GM12878 (cell line): ENCODE measurements at regions not wholly inside any gene's neighbourhood (a gene's known extent, or its start where the extent isn't known, plus 50 kb on each side); places are given as distances from the start of the nearest gene placed in this dataset.

Source experiments
- ATAC-seq: fragments of 200-7000 bp; cut with Tn5 transposase; 3 replicates; pipeline ENCODE4 v1.9.1; 2020; ENCODE audit warnings: mild to moderate bottlenecking, moderate library complexity
- BruUV-seq: library from RNA; stranded (reverse); fragments of 400-500 nt; replicated peaks from 2 replicates; lab custom pipeline; 2021; lab: Mats Ljungman, UMichigan
- CTCF ChIA-PET: fragments of 300-600 bp; sonication (Branson Sonifier 250); formaldehyde crosslinking; extraction: SDS; loops from one replicate; lab custom pipeline; 2021; ENCODE audit warnings: inconsistent platforms; lab: Yijun Ruan, JAX
- POLR2A ChIA-PET: fragments of 350-600 bp; formaldehyde crosslinking; extraction: SDS; loops from one replicate; lab custom pipeline; 2021; ENCODE audit warnings: inconsistent platforms; lab: Charles Lee
- RAD21 ChIA-PET: fragments of 300-600 bp; sonication (Branson Sonifier 250); formaldehyde crosslinking; loops from one replicate; lab custom pipeline; 2023; ENCODE audit warnings: antibody characterized with exemption; ENCODE audit not compliant: unreplicated experiment; lab: Charles Lee
- SMC1A ChIA-PET: fragments of 300-600 bp; sonication (Branson Sonifier 250); formaldehyde crosslinking; loops from one replicate; lab custom pipeline; 2023; ENCODE audit not compliant: unreplicated experiment, uncharacterized antibody; lab: Charles Lee
- DNase-seq: peaks from one replicate; pipeline ENCODE4 v3.0.0-alpha.2; 2011; ENCODE audit warnings: low read depth, low spot score
- FAIRE-seq: peaks from 3 replicates; lab custom pipeline; 2011; peaks lifted over from hg19 to GRCh38; lab: Jason Lieb, UNC
- H2AFZ ChIP-seq: 2 replicates; pipeline ENCODE4 v1.6.0; 2011; ENCODE audit warnings: low read depth, low read length, control low read depth; ENCODE audit not compliant: control insufficient read depth
- H3K27ac ChIP-seq: 2 replicates; pipeline ENCODE4 v1.5.1; 2011; ENCODE audit warnings: control low read depth; ENCODE audit not compliant: control insufficient read depth, insufficient read depth
- H3K27me3 ChIP-seq, 2 experiments: replicated peaks in 1 of 2; 2 replicates each; pipeline versions ENCODE4 v1.6.0 to v1.6.1; 2011; ENCODE audit warnings: low read length in 1 of 2; ENCODE audit not compliant: control insufficient read depth in 2 of 2, insufficient read depth in 2 of 2
- H3K36me3 ChIP-seq, 2 experiments: 2 replicates each; pipeline ENCODE4 v1.5.1; 2011; ENCODE audit warnings: low read length in 1 of 2; ENCODE audit not compliant: control insufficient read depth in 2 of 2, insufficient read depth in 2 of 2
- H3K4me1 ChIP-seq: 2 replicates; pipeline ENCODE4 v1.6.1; 2011; ENCODE audit warnings: mild to moderate bottlenecking, low read length, moderate library complexity, mixed read lengths; ENCODE audit not compliant: control insufficient read depth, insufficient read depth
- H3K4me2 ChIP-seq: 2 replicates; pipeline ENCODE4 v1.6.0; 2011; ENCODE audit warnings: control low read depth; ENCODE audit not compliant: control insufficient read depth, insufficient read depth
- H3K4me3 ChIP-seq: fragments of 200-600 bp; sonication (generic); 2 replicates; pipeline ENCODE4 v1.5.1; 2016
- H3K79me2 ChIP-seq: 2 replicates; pipeline ENCODE4 v1.6.0; 2011; ENCODE audit warnings: low read length; ENCODE audit not compliant: control insufficient read depth, insufficient read depth
- H3K9ac ChIP-seq: 2 replicates; pipeline ENCODE4 v1.8.0; 2011; ENCODE audit warnings: low read length, control low read depth, mixed read lengths; ENCODE audit not compliant: control insufficient read depth, insufficient read depth
- H3K9me3 ChIP-seq: replicated peaks from 3 replicates; pipeline ENCODE4 v1.5.1; 2011; ENCODE audit warnings: mild to moderate bottlenecking, low read length; ENCODE audit not compliant: control insufficient read depth, insufficient read depth
- H4K20me1 ChIP-seq: 2 replicates; pipeline ENCODE4 v1.6.0; 2011; ENCODE audit not compliant: control insufficient read depth, insufficient read depth
- CBX5 ChIP-seq: sonication (generic); IDR thresholded peaks from 2 replicates; pipeline ENCODE4 v1.6.1; 2016; ENCODE audit warnings: low read depth, moderate library complexity, mild to moderate bottlenecking, inconsistent platforms
- ESRRA ChIP-seq: IDR thresholded peaks from 2 replicates; pipeline ENCODE4 v1.6.1; 2012; ENCODE audit warnings: mild to moderate bottlenecking, low read length, improper control_type of control experiment
- FOXK2 ChIP-seq: fragments of 450-650 bp; IDR thresholded peaks from 2 replicates; pipeline ENCODE4 v1.6.1; 2017; ENCODE audit warnings: mild to moderate bottlenecking, moderate library complexity
- MTA2 ChIP-seq: fragments of 450-650 bp; IDR thresholded peaks from 2 replicates; pipeline ENCODE4 v1.6.1; 2016; ENCODE audit warnings: low read depth, mild to moderate bottlenecking, moderate library complexity
- MYC ChIP-seq: IDR thresholded peaks from 2 replicates; pipeline ENCODE4 v1.6.1; 2011; ENCODE audit warnings: mild to moderate bottlenecking, low read length, moderate library complexity, inconsistent platforms; ENCODE audit not compliant: insufficient read depth, insufficient replicate concordance, insufficient read length, severe bottlenecking
- PML ChIP-seq: IDR thresholded peaks from 2 replicates; pipeline ENCODE4 v1.6.1; 2012; ENCODE audit warnings: low read length, inconsistent platforms
- SMAD5 ChIP-seq: IDR thresholded peaks from 2 replicates; pipeline ENCODE4 v1.6.1; 2016; ENCODE audit warnings: antibody characterized with exemption, low read depth
- YBX1 ChIP-seq: fragments of 450-650 bp; IDR thresholded peaks from 2 replicates; pipeline ENCODE4 v1.6.1; 2016; ENCODE audit warnings: antibody characterized with exemption
- ZNF217 ChIP-seq: fragments of 450-650 bp; IDR thresholded peaks from 2 replicates; pipeline ENCODE4 v1.6.1; 2017; ENCODE audit warnings: antibody characterized with exemption, mild to moderate bottlenecking
- ZSCAN29 ChIP-seq: fragments of 450-650 bp; IDR thresholded peaks from 2 replicates; pipeline ENCODE4 v1.6.1; 2017; ENCODE audit warnings: mild to moderate bottlenecking, moderate library complexity
- WGBS: methylation state at CpG from one replicate; pipeline ENCODE4 v1.1.6; 2016; ENCODE audit warnings: low lambda C conversion rate; ENCODE audit not compliant: insufficient replicate concordance, insufficient coverage; ENCODE audit errors: missing lambda C conversion rate; 5-methylcytosine and 5-hydroxymethylcytosine counted together
- in situ Hi-C: fragments of 300-500 bp; cut with MboI; formaldehyde crosslinking; loops from 9 replicates; pipeline ENCODE4 v1.14.3; 2018; ENCODE audit warnings: mixed read lengths
- intact Hi-C: fragments of 100-400 bp; cut with micrococcal nuclease; formaldehyde crosslinking; loops from one replicate; pipeline ENCODE4 v1.14.2; 2022; ENCODE audit not compliant: unreplicated experiment
- TF ChIP-seq, protein P1 (sequence below): fragments of 150-350 bp; IDR thresholded peaks from 2 replicates; pipeline ENCODE4 v1.6.1; 2014; ENCODE audit warnings: mild to moderate bottlenecking, low read depth, low read length
- TF ChIP-seq, protein P2 (sequence below): fragments of 450-650 bp; IDR thresholded peaks from 2 replicates; pipeline ENCODE4 v1.6.1; 2016; ENCODE audit warnings: mild to moderate bottlenecking
- TF ChIP-seq, protein P3 (sequence below): fragments of 450-650 bp; IDR thresholded peaks from 2 replicates; pipeline ENCODE4 v1.6.1; 2017; ENCODE audit warnings: low read depth, mild to moderate bottlenecking, moderate library complexity
- TF ChIP-seq, protein P4 (sequence below): fragments of 450-650 bp; IDR thresholded peaks from 2 replicates; pipeline ENCODE4 v1.6.1; 2017; ENCODE audit warnings: mild to moderate bottlenecking, moderate library complexity
- TF ChIP-seq, protein P5 (sequence below): fragments of 450-650 bp; IDR thresholded peaks from 2 replicates; pipeline ENCODE4 v1.6.1; 2016; ENCODE audit warnings: mild to moderate bottlenecking

DNA sequence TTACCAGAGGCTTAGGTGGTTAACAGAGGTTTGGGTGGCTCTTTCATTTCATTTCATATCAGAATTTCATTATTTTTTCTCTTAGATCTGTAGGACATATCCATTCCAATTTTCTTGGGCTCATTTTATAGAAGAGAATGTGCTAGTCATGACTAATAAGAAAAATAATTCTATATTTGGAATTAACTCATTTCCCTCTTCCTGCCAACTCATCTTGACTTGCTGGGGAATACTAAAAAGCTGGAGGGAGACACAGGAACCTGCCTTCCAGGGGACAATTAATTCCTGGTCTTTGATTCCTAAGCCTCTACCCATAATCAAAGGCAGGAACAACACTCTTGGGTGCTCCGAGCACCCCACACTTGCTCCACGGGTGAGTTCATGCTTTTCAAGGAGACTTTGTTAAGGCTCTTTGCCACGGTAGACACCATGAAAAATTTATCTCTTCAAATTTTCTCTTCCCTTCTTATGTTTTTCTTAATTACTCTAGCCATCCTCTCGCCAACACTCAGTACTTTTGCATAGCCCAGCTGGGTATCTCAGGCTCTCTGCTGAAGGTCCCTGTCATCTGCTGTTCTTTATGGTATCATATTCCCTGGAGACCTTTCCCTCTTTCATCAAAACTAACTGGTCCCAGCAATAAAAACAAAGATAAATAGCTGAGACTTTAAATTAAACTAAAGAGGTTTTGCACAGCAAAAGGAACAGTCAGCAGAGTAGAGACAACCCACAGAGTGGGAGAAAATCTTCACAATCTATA is 273.9 kb downstream of the NPR3 start:
- Histone ChIP-seq H3K27ac (no peak overlapping the region), H3K4me2 (no peak overlapping the region), H3K36me3 (no peaks in the 10 kb centered on the region), H3K9me3 (no peaks in the 10 kb centered on the region), H3K27me3 (no peaks in the 10 kb centered on the region), H3K79me2 (no peaks in the 10 kb centered on the region), H4K20me1 (no peaks in the 10 kb centered on the region), H3K4me3 (no peak overlapping the region), H3K9ac (no peak overlapping the region), H2AFZ (no peak overlapping the region), H3K4me1 (no peaks in the 10 kb centered on the region)
- 39% methylated on average over 4 of the region's 4 CpGs for WGBS
- CTCF ChIA-PET: no interaction called here
- RAD21 ChIA-PET: no interaction called here
- FAIRE-seq (no peak), ATAC-seq (no peak), DNase-seq (no peak)
- SMC1A ChIA-PET: no interaction called here
- BruUV-seq: no TSS peak
- intact Hi-C loops (no loop called here), in situ Hi-C loops (no loop called here)
- POLR2A ChIA-PET: no interaction called here
- no peak for TF ChIP-seq YBX1
- TF ChIP-seq MTA2: no peak
- no peak for TF ChIP-seq CBX5
- TF ChIP-seq FOXK2: no peak
- no peak for TF ChIP-seq ZNF217
- TF ChIP-seq ZSCAN29: no peak
- TF ChIP-seq ESRRA: no peak
- no peak for TF ChIP-seq PML
- TF ChIP-seq, protein P1, sequence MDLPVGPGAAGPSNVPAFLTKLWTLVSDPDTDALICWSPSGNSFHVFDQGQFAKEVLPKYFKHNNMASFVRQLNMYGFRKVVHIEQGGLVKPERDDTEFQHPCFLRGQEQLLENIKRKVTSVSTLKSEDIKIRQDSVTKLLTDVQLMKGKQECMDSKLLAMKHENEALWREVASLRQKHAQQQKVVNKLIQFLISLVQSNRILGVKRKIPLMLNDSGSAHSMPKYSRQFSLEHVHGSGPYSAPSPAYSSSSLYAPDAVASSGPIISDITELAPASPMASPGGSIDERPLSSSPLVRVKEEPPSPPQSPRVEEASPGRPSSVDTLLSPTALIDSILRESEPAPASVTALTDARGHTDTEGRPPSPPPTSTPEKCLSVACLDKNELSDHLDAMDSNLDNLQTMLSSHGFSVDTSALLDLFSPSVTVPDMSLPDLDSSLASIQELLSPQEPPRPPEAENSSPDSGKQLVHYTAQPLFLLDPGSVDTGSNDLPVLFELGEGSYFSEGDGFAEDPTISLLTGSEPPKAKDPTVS: no peak
- no peak for TF ChIP-seq SMAD5
- TF ChIP-seq, protein P2, sequence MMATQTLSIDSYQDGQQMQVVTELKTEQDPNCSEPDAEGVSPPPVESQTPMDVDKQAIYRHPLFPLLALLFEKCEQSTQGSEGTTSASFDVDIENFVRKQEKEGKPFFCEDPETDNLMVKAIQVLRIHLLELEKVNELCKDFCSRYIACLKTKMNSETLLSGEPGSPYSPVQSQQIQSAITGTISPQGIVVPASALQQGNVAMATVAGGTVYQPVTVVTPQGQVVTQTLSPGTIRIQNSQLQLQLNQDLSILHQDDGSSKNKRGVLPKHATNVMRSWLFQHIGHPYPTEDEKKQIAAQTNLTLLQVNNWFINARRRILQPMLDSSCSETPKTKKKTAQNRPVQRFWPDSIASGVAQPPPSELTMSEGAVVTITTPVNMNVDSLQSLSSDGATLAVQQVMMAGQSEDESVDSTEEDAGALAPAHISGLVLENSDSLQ: no peak
- no peak for TF ChIP-seq MYC
- TF ChIP-seq, protein P3, sequence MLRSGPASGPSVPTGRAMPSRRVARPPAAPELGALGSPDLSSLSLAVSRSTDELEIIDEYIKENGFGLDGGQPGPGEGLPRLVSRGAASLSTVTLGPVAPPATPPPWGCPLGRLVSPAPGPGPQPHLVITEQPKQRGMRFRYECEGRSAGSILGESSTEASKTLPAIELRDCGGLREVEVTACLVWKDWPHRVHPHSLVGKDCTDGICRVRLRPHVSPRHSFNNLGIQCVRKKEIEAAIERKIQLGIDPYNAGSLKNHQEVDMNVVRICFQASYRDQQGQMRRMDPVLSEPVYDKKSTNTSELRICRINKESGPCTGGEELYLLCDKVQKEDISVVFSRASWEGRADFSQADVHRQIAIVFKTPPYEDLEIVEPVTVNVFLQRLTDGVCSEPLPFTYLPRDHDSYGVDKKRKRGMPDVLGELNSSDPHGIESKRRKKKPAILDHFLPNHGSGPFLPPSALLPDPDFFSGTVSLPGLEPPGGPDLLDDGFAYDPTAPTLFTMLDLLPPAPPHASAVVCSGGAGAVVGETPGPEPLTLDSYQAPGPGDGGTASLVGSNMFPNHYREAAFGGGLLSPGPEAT: no peak
- TF ChIP-seq, protein P4, sequence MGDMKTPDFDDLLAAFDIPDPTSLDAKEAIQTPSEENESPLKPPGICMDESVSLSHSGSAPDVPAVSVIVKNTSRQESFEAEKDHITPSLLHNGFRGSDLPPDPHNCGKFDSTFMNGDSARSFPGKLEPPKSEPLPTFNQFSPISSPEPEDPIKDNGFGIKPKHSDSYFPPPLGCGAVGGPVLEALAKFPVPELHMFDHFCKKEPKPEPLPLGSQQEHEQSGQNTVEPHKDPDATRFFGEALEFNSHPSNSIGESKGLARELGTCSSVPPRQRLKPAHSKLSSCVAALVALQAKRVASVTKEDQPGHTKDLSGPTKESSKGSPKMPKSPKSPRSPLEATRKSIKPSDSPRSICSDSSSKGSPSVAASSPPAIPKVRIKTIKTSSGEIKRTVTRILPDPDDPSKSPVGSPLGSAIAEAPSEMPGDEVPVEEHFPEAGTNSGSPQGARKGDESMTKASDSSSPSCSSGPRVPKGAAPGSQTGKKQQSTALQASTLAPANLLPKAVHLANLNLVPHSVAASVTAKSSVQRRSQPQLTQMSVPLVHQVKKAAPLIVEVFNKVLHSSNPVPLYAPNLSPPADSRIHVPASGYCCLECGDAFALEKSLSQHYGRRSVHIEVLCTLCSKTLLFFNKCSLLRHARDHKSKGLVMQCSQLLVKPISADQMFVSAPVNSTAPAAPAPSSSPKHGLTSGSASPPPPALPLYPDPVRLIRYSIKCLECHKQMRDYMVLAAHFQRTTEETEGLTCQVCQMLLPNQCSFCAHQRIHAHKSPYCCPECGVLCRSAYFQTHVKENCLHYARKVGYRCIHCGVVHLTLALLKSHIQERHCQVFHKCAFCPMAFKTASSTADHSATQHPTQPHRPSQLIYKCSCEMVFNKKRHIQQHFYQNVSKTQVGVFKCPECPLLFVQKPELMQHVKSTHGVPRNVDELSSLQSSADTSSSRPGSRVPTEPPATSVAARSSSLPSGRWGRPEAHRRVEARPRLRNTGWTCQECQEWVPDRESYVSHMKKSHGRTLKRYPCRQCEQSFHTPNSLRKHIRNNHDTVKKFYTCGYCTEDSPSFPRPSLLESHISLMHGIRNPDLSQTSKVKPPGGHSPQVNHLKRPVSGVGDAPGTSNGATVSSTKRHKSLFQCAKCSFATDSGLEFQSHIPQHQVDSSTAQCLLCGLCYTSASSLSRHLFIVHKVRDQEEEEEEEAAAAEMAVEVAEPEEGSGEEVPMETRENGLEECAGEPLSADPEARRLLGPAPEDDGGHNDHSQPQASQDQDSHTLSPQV: no peak
- TF ChIP-seq, protein P5, sequence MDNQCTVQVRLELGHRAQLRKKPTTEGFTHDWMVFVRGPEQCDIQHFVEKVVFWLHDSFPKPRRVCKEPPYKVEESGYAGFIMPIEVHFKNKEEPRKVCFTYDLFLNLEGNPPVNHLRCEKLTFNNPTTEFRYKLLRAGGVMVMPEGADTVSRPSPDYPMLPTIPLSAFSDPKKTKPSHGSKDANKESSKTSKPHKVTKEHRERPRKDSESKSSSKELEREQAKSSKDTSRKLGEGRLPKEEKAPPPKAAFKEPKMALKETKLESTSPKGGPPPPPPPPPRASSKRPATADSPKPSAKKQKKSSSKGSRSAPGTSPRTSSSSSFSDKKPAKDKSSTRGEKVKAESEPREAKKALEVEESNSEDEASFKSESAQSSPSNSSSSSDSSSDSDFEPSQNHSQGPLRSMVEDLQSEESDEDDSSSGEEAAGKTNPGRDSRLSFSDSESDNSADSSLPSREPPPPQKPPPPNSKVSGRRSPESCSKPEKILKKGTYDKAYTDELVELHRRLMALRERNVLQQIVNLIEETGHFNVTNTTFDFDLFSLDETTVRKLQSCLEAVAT: no peak
